Daoy (cell line): ENCODE measurements at regions not wholly inside any gene's neighbourhood (a gene's known extent, or its start where the extent isn't known, plus 50 kb on each side); places are given as distances from the start of the nearest gene placed in this dataset.
"Not testable (repeated sequence)": the region's sequence is repeated elsewhere in the genome, so short reads cannot be mapped to it uniquely, and the experiment has no call there.

Experiments
- DNase-seq: peaks from one replicate; pipeline ENCODE4 v3.0.0-alpha.2; 2015; ENCODE audit warnings: low read depth

DNA sequence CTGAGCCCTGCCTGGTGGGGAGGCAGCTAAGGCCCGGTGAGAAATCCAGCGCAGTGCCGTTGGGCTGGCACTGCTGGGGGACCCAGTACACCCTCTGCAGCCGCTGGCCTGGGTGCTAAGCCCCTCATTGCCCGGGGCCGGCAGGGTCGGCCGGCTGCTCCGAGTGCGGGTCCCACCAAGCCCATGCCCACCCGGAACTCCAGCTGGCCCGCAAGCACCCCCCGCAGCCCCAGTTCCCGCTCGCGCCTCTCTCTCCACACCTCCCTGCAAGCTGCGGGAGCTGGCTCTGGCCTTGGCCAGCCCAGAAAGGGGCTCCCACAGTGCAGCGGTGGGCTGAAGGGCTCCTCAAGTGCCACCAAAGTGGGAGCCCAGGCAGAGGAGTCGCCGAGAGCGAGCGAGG, 225.1 kb upstream of the ANKH start:
- DNase-seq: not testable (repeated sequence)

DNA sequence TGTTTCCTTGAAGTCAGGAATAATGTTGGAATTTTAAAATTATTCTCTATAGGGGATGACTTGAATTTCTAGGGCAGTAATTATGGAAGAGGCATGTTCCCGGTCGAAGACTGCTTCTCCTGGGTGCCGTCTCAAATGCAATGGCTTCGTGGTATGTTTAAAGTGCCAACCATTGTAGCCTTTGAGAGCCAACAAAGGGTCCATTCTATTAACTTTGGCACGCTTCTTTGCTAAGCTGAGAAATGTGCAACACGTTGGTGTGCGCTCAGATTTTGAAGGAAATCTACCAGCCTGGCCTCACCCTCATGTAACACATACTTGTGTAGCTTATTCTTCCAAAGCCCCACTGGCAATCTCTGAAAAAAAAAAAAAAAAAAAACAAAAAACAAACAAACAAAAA, 221.2 kb upstream of the ANKH start:
- DNase-seq: no peak

DNA sequence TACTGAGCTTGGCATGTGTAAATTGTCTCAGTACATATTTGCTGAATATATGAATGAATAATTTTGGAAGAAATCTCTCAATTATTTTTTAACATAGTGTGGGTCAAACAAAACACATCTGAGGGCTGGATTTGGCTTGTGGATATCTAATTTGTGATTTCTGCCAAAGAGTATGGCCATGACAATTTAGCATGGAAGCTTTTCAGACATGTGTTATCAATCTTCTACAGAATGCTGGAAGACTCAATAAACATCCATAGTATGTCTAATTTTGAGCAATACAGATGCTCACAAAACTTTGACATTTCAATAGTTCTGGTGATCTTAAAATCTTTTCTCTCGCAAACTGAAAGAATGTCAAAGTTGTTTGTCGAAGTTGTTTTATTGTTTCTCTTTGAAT, 214.1 kb upstream of the ANKH start:
- DNase-seq: no peak

- no peak for DNase-seq
Observed at GRCh38 chr5:15082096-15082495, 210.5 kb upstream of the ANKH start.

- no peak for DNase-seq
Observed at GRCh38 chr5:15080219-15080618, 208.6 kb upstream of the ANKH start.

GRCh38 chr5:15079566-15079965, 208.0 kb upstream of the ANKH start:
- no peak for DNase-seq

DNA sequence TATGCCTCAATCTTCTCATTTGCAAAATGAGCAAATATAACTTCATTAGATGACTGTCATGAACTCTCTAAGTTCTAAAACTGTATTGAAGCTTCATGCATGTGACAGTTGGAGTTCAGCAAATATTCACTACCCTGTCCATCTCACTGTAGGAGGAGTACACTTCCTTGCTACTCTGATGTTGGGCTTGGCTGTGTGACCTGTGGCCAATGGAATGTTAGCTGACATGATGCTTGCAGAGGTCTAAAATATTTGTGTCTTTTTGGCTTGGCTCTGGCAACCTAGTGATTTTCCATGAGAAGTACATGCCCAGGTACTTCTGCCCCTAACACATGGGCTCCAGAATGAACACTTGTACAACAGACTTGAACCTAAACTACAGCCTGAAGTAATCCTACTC, 203.1 kb upstream of the ANKH start:
- no peak for DNase-seq

DNA sequence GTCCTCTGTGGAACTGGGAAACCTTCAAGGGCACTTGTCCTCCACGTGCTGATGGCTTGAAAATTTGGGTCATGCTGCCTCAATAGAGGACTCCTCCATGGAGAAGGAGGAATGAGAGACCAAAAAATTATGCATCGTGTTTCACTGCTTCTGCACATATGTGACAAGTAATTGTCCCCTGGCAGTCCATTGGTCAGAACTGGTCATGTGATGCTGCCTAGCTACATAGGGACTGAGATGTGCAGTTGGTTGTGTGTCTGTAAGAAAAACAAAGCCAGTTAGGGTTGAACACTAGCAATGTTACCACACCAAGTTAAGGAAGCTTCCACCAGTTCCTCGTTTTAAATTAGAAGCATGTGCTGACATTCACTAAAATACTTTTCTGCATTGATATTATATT, 201.9 kb upstream of the ANKH start:
- no peak for DNase-seq

GRCh38 chr5:15070907-15071306, 199.3 kb upstream of the ANKH start:
- no peak for DNase-seq

- DNase-seq: no peak
Observed at GRCh38 chr5:15069407-15069905, 197.9 kb upstream of the ANKH start.

- DNase-seq: no peak
Observed at GRCh38 chr5:15065091-15065490, 193.5 kb upstream of the ANKH start.

- DNase-seq: no peak
Observed at GRCh38 chr5:15064396-15064795, 192.8 kb upstream of the ANKH start.

DNA sequence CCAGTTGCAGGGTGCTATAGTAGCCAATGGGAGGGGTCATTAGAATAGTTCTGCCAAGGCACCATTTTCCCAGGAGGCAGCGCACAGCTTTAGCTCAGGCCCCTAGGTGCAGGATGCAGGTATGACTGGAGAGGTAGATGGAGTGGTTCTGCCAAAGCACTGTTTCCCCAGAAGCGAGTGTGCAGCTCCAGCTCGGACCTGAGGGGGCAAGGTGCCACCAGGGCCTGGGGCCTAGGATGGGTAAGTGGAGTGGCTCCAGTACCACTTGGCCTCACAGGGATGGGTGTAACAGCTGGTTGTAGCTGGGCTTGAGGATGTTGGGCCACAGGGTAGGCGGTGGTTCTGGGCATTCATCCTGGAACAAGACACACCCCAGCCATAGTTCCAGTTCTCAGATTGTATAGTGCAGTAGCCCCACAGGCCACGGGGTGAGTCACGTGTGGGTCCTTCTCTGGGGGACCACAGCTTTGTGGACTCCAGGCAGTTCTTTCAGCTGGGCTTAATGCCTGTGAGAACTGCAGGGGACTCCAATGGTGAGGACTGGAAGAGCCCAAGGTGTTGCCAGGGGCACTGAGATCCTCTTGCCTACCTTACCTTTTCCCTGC, 185.5 kb upstream of the ANKH start:
- no peak for DNase-seq

DNA sequence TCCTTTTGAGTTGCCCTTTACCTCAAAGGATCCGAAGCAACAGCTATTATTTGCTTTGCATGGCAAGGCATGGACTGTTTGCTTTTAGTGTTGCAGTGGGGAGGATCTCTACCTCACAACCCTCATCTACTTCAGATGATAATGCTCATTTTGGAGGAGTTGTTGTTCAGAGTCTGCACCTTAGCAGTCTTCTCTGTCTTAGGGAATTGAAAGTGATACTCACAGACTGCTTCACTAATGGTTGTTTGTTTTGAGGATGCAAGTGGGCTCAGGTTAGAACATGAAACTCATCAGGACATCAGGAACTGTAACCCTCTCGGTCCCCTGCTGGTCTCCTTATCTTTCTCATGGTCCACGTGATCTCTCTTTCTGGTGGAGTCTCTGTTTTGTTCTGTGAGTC, 172.9 kb upstream of the ANKH start:
- no peak for DNase-seq

DNA sequence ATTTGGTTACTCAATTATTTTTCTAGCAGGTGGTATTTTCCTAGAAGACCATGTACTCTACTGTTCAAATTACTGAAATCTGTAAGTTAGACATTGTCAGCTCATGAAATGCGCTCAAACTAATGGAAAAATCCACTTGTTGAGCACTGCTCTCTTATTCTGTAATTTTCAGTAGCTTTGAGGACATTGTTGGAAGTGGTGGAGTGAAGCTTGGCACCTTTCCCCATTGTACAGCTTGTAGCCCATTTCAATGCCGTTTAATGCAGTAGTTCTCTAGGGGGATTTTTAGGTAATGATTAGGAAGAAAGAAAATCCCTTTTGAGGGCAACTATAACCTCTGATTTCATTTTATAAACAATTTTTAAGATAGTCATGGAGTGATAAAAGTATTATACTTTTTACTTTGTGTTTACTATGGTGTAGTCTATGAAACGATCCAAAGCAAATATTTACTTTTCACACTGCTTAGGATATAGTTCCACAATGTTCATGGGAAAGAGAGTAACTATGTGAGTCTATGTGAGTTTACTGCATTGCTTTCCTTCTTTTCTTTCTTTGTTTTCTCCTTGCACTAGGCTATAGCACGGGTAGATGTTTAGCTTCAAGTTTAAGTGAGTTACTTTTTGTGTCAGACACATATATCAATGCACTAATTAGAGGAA, 165.8 kb upstream of the ANKH start:
- no peak for DNase-seq

GRCh38 chr5:15034379-15034778, 162.8 kb upstream of the ANKH start:
- no peak for DNase-seq

- no peak for DNase-seq
Observed at GRCh38 chr5:15031180-15031579, 159.6 kb upstream of the ANKH start.

DNA sequence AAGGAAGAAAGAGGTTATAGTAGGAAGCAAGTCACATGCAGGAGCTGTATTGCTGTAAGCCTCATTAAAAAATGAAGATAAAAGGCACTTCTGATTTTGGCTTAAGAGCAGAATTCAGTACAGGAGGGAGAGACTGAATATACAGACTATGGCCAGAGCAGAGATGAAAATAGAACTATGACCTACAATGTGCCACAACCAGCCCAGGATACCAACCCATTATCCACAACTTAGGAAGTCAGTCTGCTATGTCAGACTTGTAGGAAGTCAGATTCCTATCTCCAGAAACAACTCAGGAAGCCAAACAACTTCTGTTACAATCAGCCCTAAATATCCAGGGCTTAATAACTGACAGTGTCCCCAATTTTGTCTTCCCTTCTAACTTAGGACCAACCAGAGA, 156.2 kb upstream of the ANKH start:
- no peak for DNase-seq

GRCh38 chr5:15026944-15027343, 155.4 kb upstream of the ANKH start:
- DNase-seq: no peak

- DNase-seq: peak; percentile 55
Observed at GRCh38 chr5:15026011-15026893, 154.7 kb upstream of the ANKH start.

DNA sequence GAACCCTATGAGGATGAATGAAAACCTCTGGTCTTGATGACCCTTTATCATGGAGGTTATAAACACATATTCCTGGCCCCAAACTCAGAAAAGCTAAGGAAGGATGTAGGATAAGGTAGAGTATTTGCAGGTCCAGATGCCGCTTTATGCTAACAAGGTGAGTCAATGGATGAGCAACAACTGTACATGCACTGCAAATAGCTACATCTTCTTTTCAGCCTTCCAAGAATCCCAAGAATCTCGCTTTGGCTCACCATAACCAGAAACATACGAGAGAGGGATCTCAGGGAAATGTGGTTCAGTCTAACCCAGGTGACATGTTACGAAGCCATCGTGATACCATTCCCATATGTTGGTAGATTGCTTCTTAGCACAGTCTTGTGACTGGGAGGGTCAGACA, 152.3 kb upstream of the ANKH start:
- no peak for DNase-seq

DNA sequence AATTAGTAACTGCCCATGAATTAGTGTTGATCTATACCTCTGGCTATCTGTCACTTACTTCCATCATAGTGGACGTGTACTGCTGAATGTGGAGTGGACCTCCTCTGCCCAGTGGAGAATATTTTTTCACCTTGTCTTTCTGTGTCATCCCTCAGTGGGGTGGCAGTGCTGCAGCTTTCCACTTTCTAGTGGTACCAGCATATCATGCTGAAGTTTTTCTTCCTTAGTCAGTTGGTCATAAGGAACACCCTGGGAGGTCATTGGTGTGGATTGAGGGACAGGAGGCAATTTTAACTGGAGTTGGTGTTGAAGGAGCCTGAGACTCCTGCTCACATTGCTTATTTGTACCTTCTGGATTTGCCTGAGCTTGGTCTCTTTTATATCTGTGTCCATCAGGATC, 151.7 kb upstream of the ANKH start:
- DNase-seq: no peak
